Heart left ventricle (tissue), 16 donors: ENCODE measurements at regions not wholly inside any gene's neighbourhood (a gene's known extent, or its start where the extent isn't known, plus 50 kb on each side); places are given as distances from the start of the nearest gene placed in this dataset.

Experiments used
- ATAC-seq, 4 donors: fragments of 200-7000 bp; cut with Tn5 transposase; one replicate each; pipeline ENCODE4 v1.9.1; 2020 to 2022; ENCODE audit warnings: moderate library complexity in 4 of 4, mild to moderate bottlenecking in 3 of 4, moderate number of reproducible peaks in 1 of 4
- DNase-seq, 5 donors: peaks; one replicate each; pipeline ENCODE4 v3.0.0-alpha.2; 2020
- H3K27ac ChIP-seq, 12 donors: fragments of 200-600 bp; sonication (generic) in 4 of 12; one replicate each; pipeline versions ENCODE4 v1.5.0 to v1.8.0; 2016 to 2022; ENCODE audit warnings: mild to moderate bottlenecking in 2 of 12
- H3K27me3 ChIP-seq, 9 donors: fragments of 200-600 bp; sonication (generic) in 2 of 9; one replicate each; pipeline versions ENCODE4 v1.5.1 to v1.8.0; 2016 to 2022; ENCODE audit warnings: mild to moderate bottlenecking in 3 of 9
- H3K36me3 ChIP-seq, 9 donors: fragments of 200-600 bp; sonication (generic) in 2 of 9; one replicate each; pipeline versions ENCODE4 v1.5.0 to v1.8.0; 2018 to 2022; ENCODE audit warnings: mild to moderate bottlenecking in 2 of 9
- H3K4me1 ChIP-seq, 12 donors: fragments of 200-600 bp; sonication (generic) in 4 of 12; one replicate each; pipeline versions ENCODE4 v1.5.0 to v1.8.0; 2016 to 2022; ENCODE audit warnings: mild to moderate bottlenecking in 3 of 12
- H3K4me3 ChIP-seq, 12 donors: fragments of 200-600 bp; sonication (generic) in 4 of 12; one replicate each; pipeline versions ENCODE4 v1.5.0 to v1.8.0; 2017 to 2022; ENCODE audit warnings: mild to moderate bottlenecking in 9 of 12, moderate library complexity in 4 of 12
- H3K9me3 ChIP-seq, 12 donors: fragments of 200-600 bp; sonication (generic) in 4 of 12; one replicate each; pipeline versions ENCODE4 v1.5.0 to v1.8.0; 2016 to 2022; ENCODE audit warnings: mild to moderate bottlenecking in 1 of 12
- CTCF ChIP-seq, 12 donors: fragments of 200-600 bp; sonication (generic) in 4 of 12; IDR thresholded peaks; one replicate each; pipeline versions ENCODE4 v1.5.0 to v1.8.0; 2018 to 2022; ENCODE audit warnings: antibody characterized with exemption in 12 of 12, mild to moderate bottlenecking in 5 of 12
- POLR2A ChIP-seq, 2 donors: fragments of 450-650 bp; IDR thresholded peaks; one replicate each; pipeline ENCODE4 v1.6.1; 2017; ENCODE audit warnings: antibody characterized with exemption in 2 of 2, mild to moderate bottlenecking in 2 of 2, moderate library complexity in 2 of 2
- WGBS, 4 donors: extraction: QIAGEN DNeasy Blood & Tissue Kit in 2 of 4; methylation state at CpG; one replicate each; pipeline versions ENCODE4 v1.1.5 to v1.1.7; 2013 to 2018; 5-methylcytosine and 5-hydroxymethylcytosine counted together
- intact Hi-C, 10 donors: fragments of 100-400 bp; cut with DNase I; formaldehyde crosslinking; loops; one replicate each; pipeline versions ENCODE4 v1.11.1 to v1.14.2; 2022
- donor health status: ischemic (EF 13 %, LVEDD 7.1; RV severe dilation, severe dysfunction).
- donor health status: healthy with polysubstance abuse.
- donor health status: DM: no; HTN: yes; CAD: no.
- donor health status: DM: no; HTN: no; CAD: no.
- donor health status: ischemic (EF 25% LVEDD 6.9; RV normal size, moderate dysfunction).
- donor health status: ischemic (EF 25% LVEDD 5.7; RV mildly dilated, moderate dysfunction).
- donor health status: healthy.
- donor health status: DM: yes; HTN: yes; CAD: no.
- donor health status: ischemic (EF 35%, LVEDD 5.7; RV mildly dilated, moderate dysfunction).
- donor health status: nonischemic (EF 11% LVEDD 7.7; RV severe dilation, severe dysfunction).
- donor health status: DM: yes; HTN: yes; CAD: no.
- donor health status: PGD.
- donor health status: ischemic (EF 29% LVEDD 5.4; RV normal size, mild dysfunction).
- donor health status: nonischemic (EF 23%, LVEDD 6.1; RV moderate dilation, normal function).

- Histone ChIP-seq H3K36me3 (no peaks in the 10 kb centered on the region), H3K9me3 (no peaks in the 10 kb centered on the region), H3K27ac (peak overlapping the region in 5 of 12 donors; percentile 8 to 74 (median 38)), H3K27me3 (no peaks in the 10 kb centered on the region), H3K4me1 (peaks cover 0 to 75% (median 28%) of the 10 kb centered on the region in 12 donors), H3K4me3 (no peak overlapping the region)
- DNase-seq (no peak), ATAC-seq (peak in 1 of 4 donors; percentile 32)
- intact Hi-C loops: loop anchor here in 3 of 10 donors (5.0 to 10.0 kb wide), 3 partner anchors 56 to 139 kb away; partner anchors contain the start of gene THBS1 (in 1 of the 3)
- 61 to 70% (median 67%) methylated on average over 3 of the region's 3 CpGs for WGBS, 4 donors
- no peak for TF ChIP-seq CTCF (IDR thresholded peaks at IDR 0.05)
- TF ChIP-seq POLR2A (IDR thresholded peaks at IDR 0.05): no peak
Observed at GRCh38 chr15:39493424-39494067, 87.3 kb upstream of the THBS1 start.

- Histone ChIP-seq H3K4me1 (peaks cover 0 to 72% (median 24%) of the 10 kb centered on the region in 12 donors), H3K27me3 (no peaks in the 10 kb centered on the region), H3K4me3 (no peak overlapping the region), H3K27ac (no peak overlapping the region), H3K9me3 (no peaks in the 10 kb centered on the region), H3K36me3 (no peaks in the 10 kb centered on the region)
- intact Hi-C loops: loop anchor here in 3 of 10 donors (5.0 to 10.0 kb wide), 3 partner anchors 57 to 140 kb away; partner anchors contain the start of gene THBS1 (in 1 of the 3)
- 86 to 90% (median 89%) methylated on average over 2 of the region's 2 CpGs for WGBS, 4 donors
- DNase-seq (no peak), ATAC-seq (no peak)
- no peak for TF ChIP-seq CTCF (IDR thresholded peaks at IDR 0.05)
- no peak for TF ChIP-seq POLR2A (IDR thresholded peaks at IDR 0.05)
Observed at GRCh38 chr15:39494462-39494861, 86.4 kb upstream of the THBS1 start.

- no peaks in the 10 kb centered on the region for H3K9me3 ChIP-seq
- H3K4me3 ChIP-seq: no peak overlapping the region
- H3K27ac ChIP-seq: peak overlapping the region in 4 of 12 donors; percentile 10 to 45 (median 36)
- H3K36me3 ChIP-seq: no peaks in the 10 kb centered on the region
- intact Hi-C loops: loop anchor here in 3 of 10 donors (5.0 to 10.0 kb wide), 2 partner anchors 81 to 141 kb away; no protein-coding TSS in a partner anchor
- TF ChIP-seq POLR2A (IDR thresholded peaks at IDR 0.05): no peak
- TF ChIP-seq CTCF (IDR thresholded peaks at IDR 0.05): no peak
- DNase-seq: no peak
- ATAC-seq: no peak
- peaks cover 0 to 57% (median 23%) of the 10 kb centered on the region in 12 donors for H3K4me1 ChIP-seq
- no peaks in the 10 kb centered on the region for H3K27me3 ChIP-seq
- WGBS, 4 donors: 49 to 57% (median 50%) methylated on average over 7 to 8 of the region's 8 CpGs
Observed at GRCh38 chr15:39495871-39496840, 84.7 kb upstream of the THBS1 start.
